A549 (cell line): ENCODE measurements at regions not wholly inside any gene's neighbourhood (a gene's known extent, or its start where the extent isn't known, plus 50 kb on each side); places are given as distances from the start of the nearest gene placed in this dataset.

Source experiments
- ATAC-seq, 2 experiments: fragments of 200-7000 bp in 1 of 2; fragments of >200 bp in 1 of 2; cut with Nextera tagmentation in 1 of 2; cut with Tn5 transposase in 1 of 2; 3 replicates each; pipeline versions ENCODE4 v1.8.0 to v1.9.1; 2018 to 2020; ENCODE audit warnings: mild to moderate bottlenecking in 1 of 2, moderate library complexity in 1 of 2
- CTCF ChIA-PET: fragments of 300-600 bp; sonication (Branson Sonifier 250); formaldehyde crosslinking; extraction: SDS; loops from one replicate; lab custom pipeline; 2021; ENCODE audit warnings: antibody characterized with exemption, inconsistent platforms; lab: Yijun Ruan, JAX
- POLR2A ChIA-PET: fragments of 350-600 bp; formaldehyde crosslinking; extraction: SDS; loops from one replicate; lab custom pipeline; 2021; ENCODE audit warnings: antibody characterized with exemption, inconsistent platforms; lab: Yijun Ruan, JAX
- DNase-seq, 2 experiments: peaks; one replicate each; pipeline versions ENCODE4 v3.0.0 to v3.0.0-alpha.2; 2011 to 2016; ENCODE audit warnings: low read depth in 1 of 2, low spot score in 1 of 2
- FAIRE-seq: peaks from 2 replicates; lab custom pipeline; 2011; peaks lifted over from hg19 to GRCh38; lab: Jason Lieb, UNC
- H3K27ac ChIP-seq, 2 experiments: fragments of >200 bp; sonication (Bioruptor Twin); formaldehyde crosslinking; 3 replicates each; pipeline ENCODE4 v1.5.1; 2016 to 2017
- H3K4me1 ChIP-seq: fragments of >200 bp; sonication (Bioruptor Twin); formaldehyde crosslinking; 3 replicates; pipeline ENCODE4 v1.6.1; 2016
- H3K4me2 ChIP-seq: fragments of >200 bp; sonication (Bioruptor Twin); formaldehyde crosslinking; 3 replicates; pipeline ENCODE4 v1.6.1; 2016
- H3K4me3 ChIP-seq: fragments of >200 bp; sonication (Bioruptor Twin); formaldehyde crosslinking; 3 replicates; pipeline ENCODE4 v1.5.1; 2016
- H3K9me3 ChIP-seq: fragments of >200 bp; sonication (Bioruptor Twin); formaldehyde crosslinking; 3 replicates; pipeline ENCODE4 v1.6.1; 2016
- BHLHE40 ChIP-seq: IDR thresholded peaks from 2 replicates; pipeline ENCODE4 v1.6.1; 2012; ENCODE audit warnings: low read depth, low read length, inconsistent platforms
- CBX2 ChIP-seq: fragments of 200-600 bp; sonication (generic); IDR thresholded peaks from 2 replicates; pipeline ENCODE4 v1.6.1; 2016; ENCODE audit warnings: low read depth, mild to moderate bottlenecking, borderline replicate concordance
- CBX8 ChIP-seq: fragments of 200-600 bp; sonication (generic); IDR thresholded peaks from 2 replicates; pipeline ENCODE4 v1.6.1; 2016
- CEBPB ChIP-seq, 2 experiments: fragments of >200 bp in 1 of 2; sonication (Bioruptor Twin) in 1 of 2; formaldehyde crosslinking in 1 of 2; IDR thresholded peaks; 2 replicates each; pipeline ENCODE4 v1.6.1; 2012 to 2016
- CHD2 ChIP-seq: fragments of 150-350 bp; IDR thresholded peaks from 2 replicates; pipeline ENCODE4 v1.6.1; 2014; ENCODE audit warnings: low read length; ENCODE audit not compliant: partially characterized antibody
- CHD4 ChIP-seq: fragments of 200-600 bp; sonication (generic); IDR thresholded peaks from 2 replicates; pipeline ENCODE4 v1.6.1; 2016; ENCODE audit warnings: antibody characterized with exemption, mild to moderate bottlenecking, borderline replicate concordance
- E2F6 ChIP-seq: IDR thresholded peaks from 2 replicates; pipeline ENCODE4 v1.6.1; 2012; ENCODE audit warnings: low read depth, borderline replicate concordance
- EHMT2 ChIP-seq: fragments of 200-600 bp; sonication (generic); IDR thresholded peaks from 2 replicates; pipeline ENCODE4 v1.6.1; 2016; ENCODE audit warnings: antibody characterized with exemption, low read depth, mild to moderate bottlenecking, moderate library complexity
- EP300 ChIP-seq, 2 experiments: fragments of >200 bp; sonication (Bioruptor Twin); formaldehyde crosslinking; IDR thresholded peaks; 2 replicates in 1 of 2; 3 replicates in 1 of 2; pipeline ENCODE4 v1.6.1; 2016 to 2017
- FOSB ChIP-seq: fragments of 250-450 bp; sonication (Bioruptor Pico); IDR thresholded peaks from 2 replicates; pipeline ENCODE4 v1.5.0; 2020; ENCODE audit warnings: mild to moderate bottlenecking, moderate library complexity
- FOSL2 ChIP-seq, 2 experiments: fragments of 450-650 bp in 1 of 2; fragments of >200 bp in 1 of 2; sonication (Bioruptor Twin) in 1 of 2; formaldehyde crosslinking; IDR thresholded peaks; 2 replicates each; pipeline versions ENCODE4 v1.5.0 to v1.6.1; 2016 to 2020; ENCODE audit warnings: mild to moderate bottlenecking in 1 of 2, moderate library complexity in 1 of 2
- FOXS1 ChIP-seq: fragments of 250-450 bp; sonication (Bioruptor Pico); IDR thresholded peaks from 2 replicates; pipeline ENCODE4 v1.5.0; 2020; ENCODE audit warnings: mild to moderate bottlenecking, moderate library complexity
- GATA3 ChIP-seq: IDR thresholded peaks from 2 replicates; pipeline ENCODE4 v1.6.1; 2012; ENCODE audit warnings: borderline replicate concordance
- HES2 ChIP-seq: fragments of >200 bp; sonication (Bioruptor Twin); formaldehyde crosslinking; IDR thresholded peaks from 2 replicates; pipeline ENCODE4 v1.6.1; 2016
- HOXB13 ChIP-seq: fragments of 250-450 bp; sonication (Bioruptor Pico); IDR thresholded peaks from 2 replicates; pipeline ENCODE4 v1.5.0; 2020; ENCODE audit warnings: low read depth, mild to moderate bottlenecking, moderate library complexity
- HOXB5 ChIP-seq: fragments of 250-450 bp; sonication (Bioruptor Pico); IDR thresholded peaks from 2 replicates; pipeline ENCODE4 v1.5.0; 2020; ENCODE audit warnings: mild to moderate bottlenecking, moderate library complexity
- JUNB ChIP-seq: fragments of >200 bp; sonication (Bioruptor Twin); formaldehyde crosslinking; IDR thresholded peaks from 2 replicates; pipeline ENCODE4 v1.6.1; 2016
- KDM1A ChIP-seq: fragments of 200-600 bp; sonication (generic); IDR thresholded peaks from 2 replicates; pipeline ENCODE4 v1.6.1; 2016; ENCODE audit warnings: low read depth, mild to moderate bottlenecking
- KDM5A ChIP-seq: fragments of 200-600 bp; sonication (generic); IDR thresholded peaks from 2 replicates; pipeline ENCODE4 v1.6.1; 2016; ENCODE audit warnings: antibody characterized with exemption, mild to moderate bottlenecking
- MAFK ChIP-seq: fragments of 450-650 bp; IDR thresholded peaks from 2 replicates; pipeline ENCODE4 v1.6.1; 2014; ENCODE audit not compliant: partially characterized antibody
- POLR2A ChIP-seq: IDR thresholded peaks from 2 replicates; pipeline ENCODE4 v1.6.1; 2012; ENCODE audit warnings: mild to moderate bottlenecking, low read length
- RAD21 ChIP-seq, 2 experiments: fragments of >200 bp in 1 of 2; sonication (Bioruptor Twin) in 1 of 2; formaldehyde crosslinking in 1 of 2; IDR thresholded peaks in 1 of 2; conservative IDR thresholded peaks in 1 of 2; 2 replicates in 1 of 2; 3 replicates in 1 of 2; pipeline ENCODE4 v1.6.1; 2012 to 2018; ENCODE audit warnings: inconsistent platforms in 1 of 2
- TFCP2L1 ChIP-seq: fragments of 250-450 bp; sonication (Bioruptor Pico); IDR thresholded peaks from 2 replicates; pipeline ENCODE4 v1.5.0; 2021; ENCODE audit warnings: mild to moderate bottlenecking
- ZNF302 ChIP-seq: fragments of 250-450 bp; sonication (Bioruptor Pico); IDR thresholded peaks from 2 replicates; pipeline ENCODE4 v1.9.0; 2021; ENCODE audit warnings: inconsistent platforms, mild to moderate bottlenecking, moderate library complexity
- ZSCAN20 ChIP-seq: fragments of 250-450 bp; sonication (Bioruptor Pico); IDR thresholded peaks from 2 replicates; pipeline ENCODE4 v1.8.0; 2022; ENCODE audit warnings: mild to moderate bottlenecking, moderate library complexity
- WGBS: methylation state at CpG from one replicate; pipeline ENCODE4 v1.1.6; 2017; ENCODE audit errors: missing lambda C conversion rate; 5-methylcytosine and 5-hydroxymethylcytosine counted together
- TF ChIP-seq, protein P1 (sequence below): IDR thresholded peaks from 2 replicates; pipeline ENCODE4 v1.6.1; 2012
- TF ChIP-seq, protein P2 (sequence below): fragments of 200-600 bp; sonication (generic); IDR thresholded peaks from 2 replicates; pipeline ENCODE4 v1.6.1; 2016; ENCODE audit warnings: antibody characterized with exemption, mild to moderate bottlenecking, moderate library complexity

GRCh38 chr16:66229651-66230050 lies 136.8 kb upstream of the CDH5 start:
- no peaks in the 10 kb centered on the region for H3K9me3 ChIP-seq
- no peak for ATAC-seq
- TF ChIP-seq FOXS1 (CRISPR knock-in tag) (no peak), HOXB13 (no peak), FOSB (CRISPR knock-in tag) (no peak), GATA3 (no peak), MAFK (no peak), FOSL2 (IDR thresholded peaks at IDR 0.05) (no peak), FOSL2 (CRISPR knock-in tag; IDR thresholded peaks at IDR 0.05) (no peak), CBX2 (no peak), CHD2 (no peak), CEBPB (IDR thresholded peaks at IDR 0.05) (no peak), BHLHE40 (no peak), CHD4 (no peak), HES2 (no peak), POLR2A (no peak), HOXB5 (CRISPR knock-in tag) (no peak), CBX8 (no peak), TFCP2L1 (CRISPR knock-in tag) (no peak), EP300 (IDR thresholded peaks at IDR 0.05) (no peak), ZSCAN20 (CRISPR knock-in tag) (no peak)
- TF ChIP-seq, protein P1, sequence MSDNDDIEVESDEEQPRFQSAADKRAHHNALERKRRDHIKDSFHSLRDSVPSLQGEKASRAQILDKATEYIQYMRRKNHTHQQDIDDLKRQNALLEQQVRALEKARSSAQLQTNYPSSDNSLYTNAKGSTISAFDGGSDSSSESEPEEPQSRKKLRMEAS = no peak
- TF ChIP-seq, all 56 proteins: peak for 0
- DNase-seq = no peak
- Histone ChIP-seq H3K4me3 (no peak overlapping the region), H3K4me2 (no peak overlapping the region), H3K4me1 (no peaks in the 10 kb centered on the region), H3K27ac (no peak overlapping the region)
- POLR2A ChIA-PET = no interaction called here
- CTCF ChIA-PET = no interaction called here
- WGBS = 26% methylated on average over 4 of the region's 4 CpGs
- no peak for FAIRE-seq

GRCh38 chr16:66228792-66229191 lies 137.7 kb upstream of the CDH5 start:
- Histone ChIP-seq H3K27ac (no peak overlapping the region), H3K4me1 (no peaks in the 10 kb centered on the region), H3K4me2 (no peak overlapping the region), H3K4me3 (no peak overlapping the region), H3K9me3 (no peaks in the 10 kb centered on the region)
- TF ChIP-seq, protein P2, sequence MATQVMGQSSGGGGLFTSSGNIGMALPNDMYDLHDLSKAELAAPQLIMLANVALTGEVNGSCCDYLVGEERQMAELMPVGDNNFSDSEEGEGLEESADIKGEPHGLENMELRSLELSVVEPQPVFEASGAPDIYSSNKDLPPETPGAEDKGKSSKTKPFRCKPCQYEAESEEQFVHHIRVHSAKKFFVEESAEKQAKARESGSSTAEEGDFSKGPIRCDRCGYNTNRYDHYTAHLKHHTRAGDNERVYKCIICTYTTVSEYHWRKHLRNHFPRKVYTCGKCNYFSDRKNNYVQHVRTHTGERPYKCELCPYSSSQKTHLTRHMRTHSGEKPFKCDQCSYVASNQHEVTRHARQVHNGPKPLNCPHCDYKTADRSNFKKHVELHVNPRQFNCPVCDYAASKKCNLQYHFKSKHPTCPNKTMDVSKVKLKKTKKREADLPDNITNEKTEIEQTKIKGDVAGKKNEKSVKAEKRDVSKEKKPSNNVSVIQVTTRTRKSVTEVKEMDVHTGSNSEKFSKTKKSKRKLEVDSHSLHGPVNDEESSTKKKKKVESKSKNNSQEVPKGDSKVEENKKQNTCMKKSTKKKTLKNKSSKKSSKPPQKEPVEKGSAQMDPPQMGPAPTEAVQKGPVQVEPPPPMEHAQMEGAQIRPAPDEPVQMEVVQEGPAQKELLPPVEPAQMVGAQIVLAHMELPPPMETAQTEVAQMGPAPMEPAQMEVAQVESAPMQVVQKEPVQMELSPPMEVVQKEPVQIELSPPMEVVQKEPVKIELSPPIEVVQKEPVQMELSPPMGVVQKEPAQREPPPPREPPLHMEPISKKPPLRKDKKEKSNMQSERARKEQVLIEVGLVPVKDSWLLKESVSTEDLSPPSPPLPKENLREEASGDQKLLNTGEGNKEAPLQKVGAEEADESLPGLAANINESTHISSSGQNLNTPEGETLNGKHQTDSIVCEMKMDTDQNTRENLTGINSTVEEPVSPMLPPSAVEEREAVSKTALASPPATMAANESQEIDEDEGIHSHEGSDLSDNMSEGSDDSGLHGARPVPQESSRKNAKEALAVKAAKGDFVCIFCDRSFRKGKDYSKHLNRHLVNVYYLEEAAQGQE = no peak
- TF ChIP-seq POLR2A (no peak), TFCP2L1 (CRISPR knock-in tag) (no peak), JUNB (no peak), EHMT2 (no peak), KDM5A (no peak), CHD4 (no peak), CBX2 (no peak), ZNF302 (CRISPR knock-in tag) (no peak), FOXS1 (CRISPR knock-in tag) (no peak), CBX8 (no peak), KDM1A (no peak), RAD21 (conservative IDR thresholded peaks at IDR 0.05 in 1 of 2, IDR thresholded peaks at IDR 0.05 in 1 of 2) (no peak), E2F6 (no peak)
- WGBS = 29% methylated on average over 7 of the region's 7 CpGs
- DNase-seq (no peak), ATAC-seq (no peak), FAIRE-seq (no peak)
- ChIA-PET CTCF (no interaction called here), POLR2A (no interaction called here)
